GM21515 (cell line): ENCODE measurements at regions not wholly inside any gene's neighbourhood (a gene's known extent, or its start where the extent isn't known, plus 50 kb on each side); places are given as distances from the start of the nearest gene placed in this dataset.
"Not testable (repeated sequence)": the region's sequence is repeated elsewhere in the genome, so short reads cannot be mapped to it uniquely, and the experiment has no call there.

Experiments used
- ATAC-seq: cut with Tn5 transposase; IDR thresholded peaks from one replicate; pipeline ENCODE4 v1.9.1; 2021; ENCODE audit not compliant: unreplicated experiment

- ATAC-seq: no peak
Observed at GRCh38 chr9:108056805-108057386, 567.3 kb upstream of the KLF4 start.

GRCh38 chr9:108056084-108056804 is 566.7 kb upstream of the KLF4 start:
- no peak for ATAC-seq

- no peak for ATAC-seq
Observed at GRCh38 chr9:108054131-108054630, 564.6 kb upstream of the KLF4 start.

- ATAC-seq: no peak
Observed at GRCh38 chr9:108053555-108054061, 564.0 kb upstream of the KLF4 start.

GRCh38 chr9:108052431-108053080 is 563.0 kb upstream of the KLF4 start:
- no peak for ATAC-seq

- no peak for ATAC-seq
Observed at GRCh38 chr9:108050894-108051293, 561.3 kb upstream of the KLF4 start.

GRCh38 chr9:108049671-108050494 is 560.3 kb upstream of the KLF4 start:
- ATAC-seq: no peak

GRCh38 chr9:108049026-108049607 is 559.5 kb upstream of the KLF4 start:
- ATAC-seq: no peak

GRCh38 chr9:108048406-108049025 is 558.9 kb upstream of the KLF4 start:
- no peak for ATAC-seq

GRCh38 chr9:108047777-108048176 is 558.2 kb upstream of the KLF4 start:
- ATAC-seq: not testable (repeated sequence)

GRCh38 chr9:108047264-108047663 is 557.7 kb upstream of the KLF4 start:
- ATAC-seq: no peak

- no peak for ATAC-seq
Observed at GRCh38 chr9:108045851-108046250, 556.3 kb upstream of the KLF4 start.

GRCh38 chr9:108043585-108043984 is 554.0 kb upstream of the KLF4 start:
- ATAC-seq: no peak

- ATAC-seq: no peak
Observed at GRCh38 chr9:108041551-108041950, 552.0 kb upstream of the KLF4 start.

- ATAC-seq: no peak
Observed at GRCh38 chr9:108040783-108041182, 551.2 kb upstream of the KLF4 start.

GRCh38 chr9:108039493-108039892 is 549.9 kb upstream of the KLF4 start:
- ATAC-seq: no peak

- no peak for ATAC-seq
Observed at GRCh38 chr9:108039012-108039411, 549.4 kb upstream of the KLF4 start.

- ATAC-seq: no peak
Observed at GRCh38 chr9:108035487-108035886, 545.9 kb upstream of the KLF4 start.

GRCh38 chr9:108033976-108034964 is 544.7 kb upstream of the KLF4 start:
- ATAC-seq: no peak
